DND-41 (cell line): ENCODE measurements at regions not wholly inside any gene's neighbourhood (a gene's known extent, or its start where the extent isn't known, plus 50 kb on each side); places are given as distances from the start of the nearest gene placed in this dataset.

Experiments used
- EZH2 ChIP-seq: IDR thresholded peaks from 3 replicates; pipeline ENCODE4 v1.6.1; 2012; ENCODE audit warnings: borderline replicate concordance, low read depth, mild to moderate bottlenecking, moderate library complexity, low read length, inconsistent platforms; ENCODE audit not compliant: severe bottlenecking
- TF ChIP-seq, protein P1 (sequence below): IDR thresholded peaks from 2 replicates; pipeline ENCODE4 v1.5.1; 2012; ENCODE audit warnings: borderline replicate concordance, low read length, moderate library complexity, mild to moderate bottlenecking; ENCODE audit not compliant: poor library complexity, severe bottlenecking; ENCODE audit errors: extremely low read depth

DNA sequence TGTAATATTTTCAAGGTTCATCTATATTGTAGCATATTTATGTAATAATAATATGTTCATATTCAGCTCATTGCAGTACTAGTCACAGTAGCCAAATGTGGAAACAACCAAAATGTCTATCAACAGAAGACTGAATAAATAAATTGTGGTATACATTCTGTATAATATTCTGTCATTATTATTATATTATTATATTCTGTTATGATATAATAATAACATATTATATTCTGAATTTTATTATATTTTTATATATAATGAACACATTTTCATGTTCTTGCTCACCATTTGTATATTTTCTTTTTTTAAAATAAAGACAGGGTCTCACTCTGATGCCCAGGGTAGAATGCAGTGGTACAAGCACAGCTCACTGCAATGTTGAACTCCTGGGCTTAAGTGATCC is 91.2 kb upstream of the STARD3NL start:
- TF ChIP-seq, protein P1, sequence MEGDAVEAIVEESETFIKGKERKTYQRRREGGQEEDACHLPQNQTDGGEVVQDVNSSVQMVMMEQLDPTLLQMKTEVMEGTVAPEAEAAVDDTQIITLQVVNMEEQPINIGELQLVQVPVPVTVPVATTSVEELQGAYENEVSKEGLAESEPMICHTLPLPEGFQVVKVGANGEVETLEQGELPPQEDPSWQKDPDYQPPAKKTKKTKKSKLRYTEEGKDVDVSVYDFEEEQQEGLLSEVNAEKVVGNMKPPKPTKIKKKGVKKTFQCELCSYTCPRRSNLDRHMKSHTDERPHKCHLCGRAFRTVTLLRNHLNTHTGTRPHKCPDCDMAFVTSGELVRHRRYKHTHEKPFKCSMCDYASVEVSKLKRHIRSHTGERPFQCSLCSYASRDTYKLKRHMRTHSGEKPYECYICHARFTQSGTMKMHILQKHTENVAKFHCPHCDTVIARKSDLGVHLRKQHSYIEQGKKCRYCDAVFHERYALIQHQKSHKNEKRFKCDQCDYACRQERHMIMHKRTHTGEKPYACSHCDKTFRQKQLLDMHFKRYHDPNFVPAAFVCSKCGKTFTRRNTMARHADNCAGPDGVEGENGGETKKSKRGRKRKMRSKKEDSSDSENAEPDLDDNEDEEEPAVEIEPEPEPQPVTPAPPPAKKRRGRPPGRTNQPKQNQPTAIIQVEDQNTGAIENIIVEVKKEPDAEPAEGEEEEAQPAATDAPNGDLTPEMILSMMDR: no peak
- no peak for TF ChIP-seq EZH2
